Sigmoid colon (tissue), 6 donors: ENCODE measurements at regions not wholly inside any gene's neighbourhood (a gene's known extent, or its start where the extent isn't known, plus 50 kb on each side); places are given as distances from the start of the nearest gene placed in this dataset.

ENCODE experiments used
- DNase-seq: peaks from one replicate; pipeline ENCODE4 v3.0.0-alpha.2; 2019
- H3K27ac ChIP-seq, 4 donors: fragments of 200-600 bp; sonication (generic); one replicate each; pipeline ENCODE4 v1.5.1; 2016 to 2019; ENCODE audit warnings: mild to moderate bottlenecking in 1 of 4
- H3K27me3 ChIP-seq, 3 donors: fragments of 200-600 bp; sonication (generic); one replicate each; pipeline ENCODE4 v1.5.1; 2019; ENCODE audit warnings: mild to moderate bottlenecking in 1 of 3
- H3K36me3 ChIP-seq, 4 donors: fragments of 200-600 bp; sonication (generic); one replicate each; pipeline ENCODE4 v1.5.1; 2016 to 2019
- H3K4me1 ChIP-seq, 4 donors: fragments of 200-600 bp; sonication (generic); one replicate each; pipeline ENCODE4 v1.5.1; 2017 to 2019
- H3K4me3 ChIP-seq, 4 donors: fragments of 200-600 bp; sonication (generic); one replicate each; pipeline ENCODE4 v1.5.1; 2017 to 2019; ENCODE audit warnings: mild to moderate bottlenecking in 2 of 4, moderate library complexity in 1 of 4
- H3K9me3 ChIP-seq, 4 donors: fragments of 200-600 bp in 3 of 4; sonication (generic) in 3 of 4; one replicate each; pipeline versions ENCODE4 v1.5.1 to v1.6.1; 2013 to 2019
- EP300 ChIP-seq, 4 donors: sonication (generic); formaldehyde crosslinking; IDR thresholded peaks; one replicate each; pipeline ENCODE4 v1.6.1; 2017; ENCODE audit warnings: antibody characterized with exemption in 4 of 4
- POLR2A ChIP-seq, 2 donors: fragments of 450-650 bp; IDR thresholded peaks; one replicate each; pipeline ENCODE4 v1.6.1; 2016; ENCODE audit warnings: antibody characterized with exemption in 2 of 2, mild to moderate bottlenecking in 2 of 2, moderate library complexity in 2 of 2
- POLR2AphosphoS5 ChIP-seq, 4 donors: sonication (generic); formaldehyde crosslinking; IDR thresholded peaks; one replicate each; pipeline ENCODE4 v1.6.1; 2017; ENCODE audit warnings: antibody characterized with exemption in 4 of 4
- WGBS, 2 donors: extraction: QIAGEN DNeasy Blood & Tissue Kit; methylation state at CpG; one replicate each; pipeline ENCODE4 v1.1.7; 2013; 5-methylcytosine and 5-hydroxymethylcytosine counted together
- intact Hi-C: fragments of 100-400 bp; cut with DNase I; formaldehyde crosslinking; loops from one replicate; pipeline ENCODE4 v1.15.1; 2023
- TF ChIP-seq, protein P1 (sequence below), 4 experiments: fragments of 450-650 bp in 3 of 4; fragments of 200-600 bp in 1 of 4; IDR thresholded peaks; one replicate each; pipeline ENCODE4 v1.5.1; 2016 to 2019; ENCODE audit warnings: antibody characterized with exemption in 4 of 4, mild to moderate bottlenecking in 3 of 4, moderate library complexity in 2 of 4
- donor health status: healthy with polysubstance abuse.
- donor health status: healthy.

DNA sequence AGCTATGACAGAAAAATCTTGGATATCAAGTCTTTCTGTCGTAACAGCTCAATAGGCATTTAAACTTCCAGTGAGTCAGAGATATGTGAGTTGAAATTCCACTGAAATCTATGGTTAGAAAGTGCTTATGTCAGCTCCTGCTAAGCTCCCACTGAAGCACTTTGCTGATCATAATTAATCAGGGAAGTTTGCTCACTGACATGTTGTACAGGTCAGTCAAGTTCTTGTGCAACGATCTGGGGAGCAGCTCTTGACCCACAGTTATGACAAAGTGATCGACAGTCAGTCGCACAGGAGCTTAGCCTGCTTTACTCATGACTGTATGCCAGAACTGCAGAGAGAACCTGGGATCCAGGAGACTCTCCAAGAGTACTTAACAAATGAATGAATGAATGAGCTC, 453.5 kb downstream of the SOX2 start:
- no peak overlapping the region for H3K27ac ChIP-seq
- no peak overlapping the region for H3K4me3 ChIP-seq
- WGBS, 2 donors: 59 to 76% methylated on average over 4 of the region's 4 CpGs
- intact Hi-C loops: no loop called here
- no peaks in the 10 kb centered on the region for H3K4me1 ChIP-seq
- no peaks in the 10 kb centered on the region for H3K27me3 ChIP-seq
- DNase-seq: no peak
- no peaks in the 10 kb centered on the region for H3K36me3 ChIP-seq
- no peak for TF ChIP-seq POLR2AphosphoS5 (IDR thresholded peaks at IDR 0.05)
- TF ChIP-seq EP300 (IDR thresholded peaks at IDR 0.05): no peak
- TF ChIP-seq POLR2A (IDR thresholded peaks at IDR 0.05): no peak
- TF ChIP-seq, protein P1, sequence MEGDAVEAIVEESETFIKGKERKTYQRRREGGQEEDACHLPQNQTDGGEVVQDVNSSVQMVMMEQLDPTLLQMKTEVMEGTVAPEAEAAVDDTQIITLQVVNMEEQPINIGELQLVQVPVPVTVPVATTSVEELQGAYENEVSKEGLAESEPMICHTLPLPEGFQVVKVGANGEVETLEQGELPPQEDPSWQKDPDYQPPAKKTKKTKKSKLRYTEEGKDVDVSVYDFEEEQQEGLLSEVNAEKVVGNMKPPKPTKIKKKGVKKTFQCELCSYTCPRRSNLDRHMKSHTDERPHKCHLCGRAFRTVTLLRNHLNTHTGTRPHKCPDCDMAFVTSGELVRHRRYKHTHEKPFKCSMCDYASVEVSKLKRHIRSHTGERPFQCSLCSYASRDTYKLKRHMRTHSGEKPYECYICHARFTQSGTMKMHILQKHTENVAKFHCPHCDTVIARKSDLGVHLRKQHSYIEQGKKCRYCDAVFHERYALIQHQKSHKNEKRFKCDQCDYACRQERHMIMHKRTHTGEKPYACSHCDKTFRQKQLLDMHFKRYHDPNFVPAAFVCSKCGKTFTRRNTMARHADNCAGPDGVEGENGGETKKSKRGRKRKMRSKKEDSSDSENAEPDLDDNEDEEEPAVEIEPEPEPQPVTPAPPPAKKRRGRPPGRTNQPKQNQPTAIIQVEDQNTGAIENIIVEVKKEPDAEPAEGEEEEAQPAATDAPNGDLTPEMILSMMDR (IDR thresholded peaks at IDR 0.05): no peak
- H3K9me3 ChIP-seq: no peaks in the 10 kb centered on the region

DNA sequence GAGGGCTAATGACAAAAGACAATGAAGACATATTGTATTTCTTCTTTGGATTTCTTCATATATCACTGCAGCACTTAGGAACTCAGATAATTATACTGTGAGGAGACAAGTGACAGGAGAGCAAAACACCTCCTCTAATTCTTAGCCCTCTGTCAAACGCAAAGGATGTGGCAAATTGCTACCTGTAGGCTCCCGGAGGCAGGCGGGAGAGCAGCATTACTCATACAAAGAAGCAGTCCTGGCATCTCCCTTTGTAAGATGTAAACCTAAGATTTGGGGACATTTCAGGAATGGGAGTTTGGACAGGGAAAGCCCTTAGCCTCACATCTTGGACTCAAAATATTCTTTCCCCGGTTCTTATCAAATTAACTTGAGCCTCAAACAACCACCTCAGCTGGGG, 460.8 kb downstream of the SOX2 start:
- Histone ChIP-seq H3K36me3 (no peaks in the 10 kb centered on the region), H3K9me3 (no peaks in the 10 kb centered on the region), H3K4me1 (no peaks in the 10 kb centered on the region), H3K27me3 (no peaks in the 10 kb centered on the region), H3K4me3 (no peak overlapping the region), H3K27ac (no peak overlapping the region)
- TF ChIP-seq POLR2A (IDR thresholded peaks at IDR 0.05): no peak
- TF ChIP-seq, protein P1 (IDR thresholded peaks at IDR 0.05): no peak
- TF ChIP-seq EP300 (IDR thresholded peaks at IDR 0.05): no peak
- no peak for TF ChIP-seq POLR2AphosphoS5 (IDR thresholded peaks at IDR 0.05)
- intact Hi-C loops: no loop called here
- 63 to 69% methylated on average over 4 of the region's 4 CpGs for WGBS, 2 donors
- no peak for DNase-seq

DNA sequence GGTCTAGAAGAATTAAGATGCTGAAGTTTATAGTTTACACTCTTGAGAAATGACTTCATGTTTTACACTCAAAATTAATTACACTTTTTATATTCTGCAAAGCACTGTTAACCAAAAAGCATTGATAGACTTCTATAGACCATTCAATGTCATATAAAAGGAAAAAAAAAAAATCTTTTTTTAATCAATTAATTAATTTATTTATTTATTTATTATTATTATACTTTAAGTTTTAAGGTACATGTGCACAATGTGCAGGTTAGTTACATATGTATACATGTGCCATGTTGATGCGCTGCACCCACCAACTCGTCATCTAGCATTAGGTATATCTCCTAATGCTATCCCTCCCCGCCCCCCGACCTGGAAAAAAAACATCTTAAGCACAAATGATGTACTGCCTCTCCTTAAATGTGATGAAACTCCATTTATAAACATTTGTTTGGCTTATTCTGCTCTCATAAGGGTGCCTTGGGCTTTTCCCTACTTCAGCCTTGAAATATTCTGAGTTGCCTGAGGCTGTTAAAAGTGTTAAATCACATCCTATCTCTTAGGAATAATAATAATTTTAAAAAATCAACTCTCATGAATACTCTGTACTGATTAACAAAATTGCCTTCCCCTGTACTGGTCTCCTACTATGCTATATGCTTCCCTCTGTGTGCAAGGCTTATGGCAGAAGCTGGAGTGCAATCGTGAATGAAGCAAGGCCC, 466.9 kb downstream of the SOX2 start:
- H3K36me3 ChIP-seq: no peaks in the 10 kb centered on the region
- intact Hi-C loops: no loop called here
- H3K27ac ChIP-seq: no peak overlapping the region
- H3K4me1 ChIP-seq: no peaks in the 10 kb centered on the region
- TF ChIP-seq EP300 (IDR thresholded peaks at IDR 0.05) (no peak), POLR2AphosphoS5 (IDR thresholded peaks at IDR 0.05) (no peak), POLR2A (IDR thresholded peaks at IDR 0.05) (no peak)
- TF ChIP-seq, protein P1 (IDR thresholded peaks at IDR 0.05): no peak
- no peak overlapping the region for H3K4me3 ChIP-seq
- H3K9me3 ChIP-seq: no peaks in the 10 kb centered on the region
- DNase-seq: no peak
- no peaks in the 10 kb centered on the region for H3K27me3 ChIP-seq
- WGBS, 2 donors: 73 to 82% methylated on average over 5 of the region's 5 CpGs

DNA sequence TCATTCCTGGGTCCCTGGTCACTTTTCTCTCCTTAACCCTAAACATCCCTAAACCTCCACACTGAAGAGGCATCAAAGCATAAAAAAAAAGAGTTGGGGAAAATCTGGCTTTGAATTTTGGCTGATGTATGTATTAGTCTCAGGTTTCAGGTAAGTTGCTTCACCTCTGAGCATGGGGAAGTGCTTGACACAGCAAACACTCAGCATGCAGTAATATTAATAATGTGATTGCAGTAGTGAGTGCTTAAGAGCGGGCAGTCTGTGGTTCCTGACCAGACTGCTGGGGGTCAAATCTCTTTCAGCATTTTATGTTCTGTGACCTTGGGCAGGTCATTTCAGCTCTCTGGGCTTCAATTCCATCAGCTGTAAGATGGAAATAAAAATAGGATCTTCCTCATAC, 467.9 kb downstream of the SOX2 start:
- H3K27ac ChIP-seq: no peak overlapping the region
- H3K4me3 ChIP-seq: no peak overlapping the region
- TF ChIP-seq EP300 (IDR thresholded peaks at IDR 0.05) (no peak), POLR2A (IDR thresholded peaks at IDR 0.05) (no peak), POLR2AphosphoS5 (IDR thresholded peaks at IDR 0.05) (no peak)
- TF ChIP-seq, protein P1 (IDR thresholded peaks at IDR 0.05): no peak
- no peak for DNase-seq
- 90 to 97% methylated on average over 1 of the region's 1 CpG for WGBS, 2 donors
- intact Hi-C loops: no loop called here
- H3K9me3 ChIP-seq: no peaks in the 10 kb centered on the region
- H3K36me3 ChIP-seq: no peaks in the 10 kb centered on the region
- no peaks in the 10 kb centered on the region for H3K4me1 ChIP-seq
- H3K27me3 ChIP-seq: no peaks in the 10 kb centered on the region
